Upper lobe of left lung (tissue), 4 donors: ENCODE measurements at regions not wholly inside any gene's neighbourhood (a gene's known extent, or its start where the extent isn't known, plus 50 kb on each side); places are given as distances from the start of the nearest gene placed in this dataset.

Source experiments
- EP300 ChIP-seq, 4 donors: sonication (generic); formaldehyde crosslinking; IDR thresholded peaks; one replicate each; pipeline ENCODE4 v1.5.1; 2017; ENCODE audit warnings: antibody characterized with exemption in 4 of 4, control low read depth in 2 of 4
- POLR2AphosphoS5 ChIP-seq, 2 donors: sonication (generic); formaldehyde crosslinking; IDR thresholded peaks; one replicate each; pipeline ENCODE4 v1.5.1; 2017; ENCODE audit warnings: antibody characterized with exemption in 2 of 2
- TF ChIP-seq, protein P1 (sequence below), 6 experiments: fragments of 450-650 bp in 4 of 6; fragments of 200-600 bp in 2 of 6; sonication (generic) in 2 of 6; IDR thresholded peaks; one replicate each; pipeline ENCODE4 v1.5.1; 2016 to 2019; ENCODE audit warnings: antibody characterized with exemption in 6 of 6

DNA sequence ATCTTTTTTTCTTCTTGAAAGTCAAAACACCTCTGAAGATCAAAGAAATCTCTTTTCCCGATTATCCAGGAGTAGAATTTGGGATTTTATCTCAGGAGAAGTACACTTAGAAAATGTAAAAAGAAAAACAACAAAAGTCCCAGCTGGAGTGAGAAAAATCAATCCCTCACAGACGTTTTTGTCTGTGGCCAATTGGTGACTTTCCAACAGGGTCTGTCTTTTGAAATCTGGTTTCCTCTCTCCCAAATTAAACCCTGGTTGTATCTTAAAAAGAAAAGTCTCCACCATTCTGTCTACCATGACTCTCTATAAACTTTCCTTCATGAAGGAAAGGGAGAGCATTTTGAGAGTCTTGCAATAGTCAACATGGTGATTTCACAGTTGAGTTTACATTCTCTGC is 88.1 kb downstream of the DACT1 start:
- TF ChIP-seq, protein P1, sequence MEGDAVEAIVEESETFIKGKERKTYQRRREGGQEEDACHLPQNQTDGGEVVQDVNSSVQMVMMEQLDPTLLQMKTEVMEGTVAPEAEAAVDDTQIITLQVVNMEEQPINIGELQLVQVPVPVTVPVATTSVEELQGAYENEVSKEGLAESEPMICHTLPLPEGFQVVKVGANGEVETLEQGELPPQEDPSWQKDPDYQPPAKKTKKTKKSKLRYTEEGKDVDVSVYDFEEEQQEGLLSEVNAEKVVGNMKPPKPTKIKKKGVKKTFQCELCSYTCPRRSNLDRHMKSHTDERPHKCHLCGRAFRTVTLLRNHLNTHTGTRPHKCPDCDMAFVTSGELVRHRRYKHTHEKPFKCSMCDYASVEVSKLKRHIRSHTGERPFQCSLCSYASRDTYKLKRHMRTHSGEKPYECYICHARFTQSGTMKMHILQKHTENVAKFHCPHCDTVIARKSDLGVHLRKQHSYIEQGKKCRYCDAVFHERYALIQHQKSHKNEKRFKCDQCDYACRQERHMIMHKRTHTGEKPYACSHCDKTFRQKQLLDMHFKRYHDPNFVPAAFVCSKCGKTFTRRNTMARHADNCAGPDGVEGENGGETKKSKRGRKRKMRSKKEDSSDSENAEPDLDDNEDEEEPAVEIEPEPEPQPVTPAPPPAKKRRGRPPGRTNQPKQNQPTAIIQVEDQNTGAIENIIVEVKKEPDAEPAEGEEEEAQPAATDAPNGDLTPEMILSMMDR (IDR thresholded peaks at IDR 0.05) = no peak
- no peak for TF ChIP-seq POLR2AphosphoS5 (IDR thresholded peaks at IDR 0.05)
- no peak for TF ChIP-seq EP300 (IDR thresholded peaks at IDR 0.05)
